CD14-positive monocyte (primary cell): ENCODE measurements at regions not wholly inside any gene's neighbourhood (a gene's known extent, or its start where the extent isn't known, plus 50 kb on each side); places are given as distances from the start of the nearest gene placed in this dataset.

Experiments used
- DNase-seq, 3 donors: peaks; one replicate each; pipeline ENCODE4 v3.0.0-alpha.2; 2011 to 2022
- H2AFZ ChIP-seq: 2 replicates; pipeline ENCODE4 v1.6.0; 2012; ENCODE audit warnings: mild to moderate bottlenecking, low read depth, low read length, inconsistent platforms; ENCODE audit not compliant: insufficient read depth, poor library complexity, severe bottlenecking
- H3K27ac ChIP-seq, 2 donors: 1 replicate in 1 of 2; 2 replicates in 1 of 2; pipeline ENCODE4 v1.5.1; 2012 to 2013; ENCODE audit warnings: low read length in 2 of 2, control low read depth in 1 of 2, inconsistent platforms in 1 of 2, low read depth in 1 of 2, mild to moderate bottlenecking in 1 of 2
- H3K27me3 ChIP-seq, 2 donors: one replicate each; pipeline versions ENCODE4 v1.6.0 to v1.6.1; 2011 to 2013; ENCODE audit warnings: low read length in 2 of 2; ENCODE audit not compliant: control insufficient read depth in 2 of 2, insufficient read depth in 2 of 2
- H3K36me3 ChIP-seq, 2 donors: replicated peaks in 1 of 2; 1 replicate in 1 of 2; 2 replicates in 1 of 2; pipeline versions ENCODE4 v1.5.1 to v1.6.1; 2012 to 2013; ENCODE audit warnings: low read length in 2 of 2, control low read depth in 1 of 2, inconsistent platforms in 1 of 2, mild to moderate bottlenecking in 1 of 2; ENCODE audit not compliant: insufficient read depth in 2 of 2, control insufficient read depth in 1 of 2
- H3K4me1 ChIP-seq, 2 donors: 1 replicate in 1 of 2; 2 replicates in 1 of 2; pipeline versions ENCODE4 v1.5.1 to v1.6.1; 2012 to 2013; ENCODE audit warnings: low read length in 2 of 2, control low read depth in 1 of 2, inconsistent platforms in 1 of 2, mild to moderate bottlenecking in 1 of 2, moderate library complexity in 1 of 2; ENCODE audit not compliant: insufficient read depth in 2 of 2, control insufficient read depth in 1 of 2
- H3K4me2 ChIP-seq: replicated peaks from 2 replicates; pipeline ENCODE3; 2012; ENCODE audit warnings: low read length, moderate library complexity, mild to moderate bottlenecking; ENCODE audit not compliant: poor library complexity, severe bottlenecking; ENCODE audit errors: extremely low read depth
- H3K4me3 ChIP-seq, 3 experiments: fragments of 200-600 bp in 1 of 3; sonication (generic) in 1 of 3; replicated peaks in 1 of 3; 1 replicate in 2 of 3; 2 replicates in 1 of 3; pipeline ENCODE4 v1.5.1; 2011 to 2013; ENCODE audit warnings: low read length in 3 of 3, mild to moderate bottlenecking in 3 of 3, control low read depth in 2 of 3, low read depth in 2 of 3, inconsistent platforms in 1 of 3, moderate library complexity in 1 of 3
- H3K79me2 ChIP-seq: 2 replicates; pipeline ENCODE4 v1.6.0; 2012; ENCODE audit warnings: mild to moderate bottlenecking, control low read depth, inconsistent platforms, low read length, moderate library complexity; ENCODE audit not compliant: insufficient read depth
- H3K9ac ChIP-seq: 2 replicates; pipeline ENCODE4 v1.6.0; 2017; ENCODE audit warnings: low read length, mild to moderate bottlenecking; ENCODE audit not compliant: insufficient read depth, poor library complexity, severe bottlenecking
- H3K9me3 ChIP-seq, 2 donors: replicated peaks in 1 of 2; 1 replicate in 1 of 2; 2 replicates in 1 of 2; pipeline versions ENCODE4 v1.5.1 to v1.6.1; 2012 to 2013; ENCODE audit warnings: low read length in 2 of 2, control low read depth in 1 of 2; ENCODE audit not compliant: control insufficient read depth in 1 of 2, insufficient read depth in 1 of 2
- H4K20me1 ChIP-seq: 2 replicates; pipeline ENCODE4 v1.6.0; 2012; ENCODE audit warnings: mild to moderate bottlenecking, low read length, control low read depth, moderate library complexity; ENCODE audit not compliant: insufficient read depth
- H3K27ac Mint-ChIP-seq, 7 donors: one replicate each; pipeline ENCODE4 v1.8.0; 2020; ENCODE audit warnings: mild to moderate bottlenecking in 7 of 7, mixed read lengths in 7 of 7, moderate library complexity in 6 of 7, inconsistent platforms in 2 of 7
- H3K27me3 Mint-ChIP-seq, 3 donors: one replicate each; pipeline ENCODE4 v1.8.0; 2021 to 2022; ENCODE audit warnings: low read depth in 3 of 3, mild to moderate bottlenecking in 3 of 3, mixed read lengths in 3 of 3, moderate library complexity in 3 of 3, inconsistent platforms in 1 of 3
- H3K36me3 Mint-ChIP-seq, 2 donors: one replicate each; pipeline ENCODE4 v1.8.0; 2020; ENCODE audit warnings: mixed read lengths in 2 of 2, inconsistent platforms in 1 of 2, mild to moderate bottlenecking in 1 of 2
- H3K4me1 Mint-ChIP-seq: one replicate; pipeline ENCODE4 v1.8.0; 2020; ENCODE audit warnings: mild to moderate bottlenecking, mixed read lengths
- H3K4me3 Mint-ChIP-seq, 2 donors: one replicate each; pipeline ENCODE4 v1.8.0; 2020; ENCODE audit warnings: mild to moderate bottlenecking in 2 of 2, mixed read lengths in 2 of 2, moderate library complexity in 1 of 2
- H3K9me3 Mint-ChIP-seq, 7 donors: one replicate each; pipeline ENCODE4 v1.8.0; 2020 to 2022; ENCODE audit warnings: mixed read lengths in 7 of 7, mild to moderate bottlenecking in 6 of 7, moderate library complexity in 6 of 7, inconsistent platforms in 2 of 7
- WGBS: methylation state at CpG from one replicate; pipeline ENCODE4 v1.1.5; 2013; ENCODE audit warnings: missing lambda C conversion rate; ENCODE audit not compliant: insufficient coverage; 5-methylcytosine and 5-hydroxymethylcytosine counted together
- intact Hi-C, 2 donors: fragments of 100-400 bp; cut with micrococcal nuclease; formaldehyde crosslinking; loops; one replicate each; pipeline versions ENCODE4 v1.15.0 to v1.15.1; 2023
- TF ChIP-seq, protein P1 (sequence below): fragments of 200-600 bp; IDR thresholded peaks from one replicate; pipeline ENCODE4 v1.8.0; 2022; ENCODE audit warnings: antibody characterized with exemption, mild to moderate bottlenecking

DNA sequence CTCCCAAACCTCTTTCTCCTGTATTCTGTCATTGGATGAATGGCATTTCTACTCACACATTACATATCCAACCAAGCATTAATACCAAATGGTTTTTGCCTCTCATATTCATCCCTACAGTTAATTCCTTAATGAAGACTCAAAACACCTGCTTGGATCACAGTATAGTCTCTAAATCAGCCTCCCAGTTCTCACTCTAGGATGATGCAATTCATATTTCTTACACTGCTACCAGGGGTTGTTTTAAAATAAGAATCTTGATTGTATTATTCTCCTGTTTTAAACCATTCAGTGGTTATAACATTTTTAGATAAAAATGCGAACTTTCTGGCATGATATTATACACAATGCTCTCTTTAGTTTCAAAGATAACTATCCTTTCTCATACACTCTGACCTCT is 281.4 kb upstream of the ZEB2 start:
- TF ChIP-seq, protein P1, sequence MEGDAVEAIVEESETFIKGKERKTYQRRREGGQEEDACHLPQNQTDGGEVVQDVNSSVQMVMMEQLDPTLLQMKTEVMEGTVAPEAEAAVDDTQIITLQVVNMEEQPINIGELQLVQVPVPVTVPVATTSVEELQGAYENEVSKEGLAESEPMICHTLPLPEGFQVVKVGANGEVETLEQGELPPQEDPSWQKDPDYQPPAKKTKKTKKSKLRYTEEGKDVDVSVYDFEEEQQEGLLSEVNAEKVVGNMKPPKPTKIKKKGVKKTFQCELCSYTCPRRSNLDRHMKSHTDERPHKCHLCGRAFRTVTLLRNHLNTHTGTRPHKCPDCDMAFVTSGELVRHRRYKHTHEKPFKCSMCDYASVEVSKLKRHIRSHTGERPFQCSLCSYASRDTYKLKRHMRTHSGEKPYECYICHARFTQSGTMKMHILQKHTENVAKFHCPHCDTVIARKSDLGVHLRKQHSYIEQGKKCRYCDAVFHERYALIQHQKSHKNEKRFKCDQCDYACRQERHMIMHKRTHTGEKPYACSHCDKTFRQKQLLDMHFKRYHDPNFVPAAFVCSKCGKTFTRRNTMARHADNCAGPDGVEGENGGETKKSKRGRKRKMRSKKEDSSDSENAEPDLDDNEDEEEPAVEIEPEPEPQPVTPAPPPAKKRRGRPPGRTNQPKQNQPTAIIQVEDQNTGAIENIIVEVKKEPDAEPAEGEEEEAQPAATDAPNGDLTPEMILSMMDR: no peak
- Histone ChIP-seq H3K27me3 (no peaks in the 10 kb centered on the region), H4K20me1 (no peaks in the 10 kb centered on the region), H3K27ac (no peak overlapping the region), H3K9me3 (no peaks in the 10 kb centered on the region), H3K4me2 (no peak overlapping the region), H3K4me3 (no peak overlapping the region), H3K79me2 (no peaks in the 10 kb centered on the region), H2AFZ (no peak overlapping the region), H3K4me1 (no peaks in the 10 kb centered on the region), H3K36me3 (no peaks in the 10 kb centered on the region), H3K9ac (no peak overlapping the region)
- Mint-ChIP-seq H3K27ac (no peak overlapping the region), H3K9me3 (peaks cover 0 to 4% (median 0%) of the 10 kb centered on the region in 7 donors), H3K36me3 (no peaks in the 10 kb centered on the region), H3K4me1 (no peaks in the 10 kb centered on the region), H3K27me3 (peaks cover 0 to 1% (median 0%) of the 10 kb centered on the region in 3 donors), H3K4me3 (no peak overlapping the region)
- DNase-seq: no peak
- no CpG with 5 or more reads among the region's 1 CpG for WGBS
- intact Hi-C loops: no loop called here

DNA sequence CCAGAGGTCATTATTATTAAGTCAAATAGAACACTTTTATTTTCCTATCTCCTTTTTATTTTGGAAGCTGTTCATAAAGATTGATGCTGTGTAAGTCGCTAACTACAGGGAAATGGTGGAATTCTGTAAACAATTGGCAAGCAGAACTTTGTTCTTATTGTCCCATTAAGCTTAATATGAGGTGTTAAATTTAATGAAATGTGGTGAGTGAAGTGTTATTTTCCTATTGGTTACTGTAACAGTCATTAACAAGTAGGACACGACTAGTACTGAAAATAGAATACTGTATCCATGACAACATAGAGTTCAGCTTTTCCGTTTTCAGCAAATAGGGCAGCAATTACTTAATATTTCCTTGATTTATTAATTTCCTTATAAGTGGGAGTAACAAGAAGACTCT is 279.1 kb upstream of the ZEB2 start:
- no peak overlapping the region for H3K4me3 ChIP-seq
- Mint-ChIP-seq H3K4me1 (no peaks in the 10 kb centered on the region), H3K4me3 (no peak overlapping the region), H3K9me3 (peaks cover 0 to 4% (median 0%) of the 10 kb centered on the region in 7 donors), H3K27ac (no peak overlapping the region), H3K36me3 (no peaks in the 10 kb centered on the region), H3K27me3 (peaks cover 0 to 1% (median 0%) of the 10 kb centered on the region in 3 donors)
- intact Hi-C loops: no loop called here
- no peak overlapping the region for H2AFZ ChIP-seq
- no peak overlapping the region for H3K9ac ChIP-seq
- H3K4me1 ChIP-seq: no peaks in the 10 kb centered on the region
- no peaks in the 10 kb centered on the region for H3K36me3 ChIP-seq
- no peak for DNase-seq
- no peaks in the 10 kb centered on the region for H3K27me3 ChIP-seq
- H3K27ac ChIP-seq: no peak overlapping the region
- no peaks in the 10 kb centered on the region for H3K79me2 ChIP-seq
- no CpG with 5 or more reads among the region's 3 CpGs for WGBS
- no peaks in the 10 kb centered on the region for H4K20me1 ChIP-seq
- TF ChIP-seq, protein P1: no peak
- H3K4me2 ChIP-seq: no peak overlapping the region
- H3K9me3 ChIP-seq: no peaks in the 10 kb centered on the region
